ENCODE measurements at regions not wholly inside any gene's neighbourhood (a gene's known extent, or its start where the extent isn't known, plus 50 kb on each side); places are given as distances from the start of the nearest gene placed in this dataset.

- Histone ChIP-seq H3K27me3 (ENCODE audit: insufficient read depth) (no peaks in the 10 kb centered on the region), H3K4me2 (no peak overlapping the region), H2AFZ (ENCODE audit: low read depth) (no peak overlapping the region), H3K4me3 (ENCODE audit: low read depth in 2 of 2, low read length in 1 of 2) (no peak overlapping the region), H3K9me2 (no peaks in the 10 kb centered on the region), H3K9ac (no peak overlapping the region), H3K79me2 (ENCODE audit: insufficient read depth) (no peaks in the 10 kb centered on the region), H3F3A (replicated peaks; ENCODE audit: insufficient read depth) (no peaks in the 10 kb centered on the region), H3K27ac (ENCODE audit: low read depth in 2 of 2, low read length in 1 of 2) (peak overlapping the region in 1 of 2 experiments; percentile 89; a peak in 2 of 4 replicates), H3K36me3 (replicated peaks in 1 of 2; ENCODE audit: control insufficient read depth in 1 of 2, insufficient read depth in 2 of 2, low read length in 1 of 2) (no peaks in the 10 kb centered on the region), H3K4me1 (ENCODE audit: control insufficient read depth in 1 of 2, insufficient read depth in 2 of 2, low read depth in 1 of 2, low read length in 1 of 2) (peaks cover 0 to 33% of the 10 kb centered on the region in 2 experiments; a peak in 1 of 4 replicates), H3K9me3 (no peaks in the 10 kb centered on the region), H4K20me1 (ENCODE audit: insufficient read depth) (no peaks in the 10 kb centered on the region)
- WGBS (ENCODE audit: low lambda C conversion rate), result 39% methylated on average over 9 of the region's 9 CpGs
- TF ChIP-seq NRF1 (IDR thresholded peaks at IDR 0.05; ENCODE audit: low read depth, low read length) (no peak), FOXM1 (IDR thresholded peaks at IDR 0.05; ENCODE audit: low read depth) (no peak), IRF3 (IDR thresholded peaks at IDR 0.05; ENCODE audit: low read depth, low read length) (no peak), MAX (IDR thresholded peaks at IDR 0.05; ENCODE audit: low read depth) (no peak), FOSL2 (IDR thresholded peaks at IDR 0.05; ENCODE audit: borderline replicate concordance, low read depth) (no peak), TCF12 (IDR thresholded peaks at IDR 0.05) (no peak), USF2 (IDR thresholded peaks at IDR 0.05; ENCODE audit: borderline replicate concordance, low read depth, low read length) (no peak), FOXJ3 (CRISPR knock-in tag; IDR thresholded peaks at IDR 0.05) (no peak), ELF1 (IDR thresholded peaks at IDR 0.05) (no peak), ZBTB33 (IDR thresholded peaks at IDR 0.05; ENCODE audit: borderline replicate concordance, low read depth) (no peak)
- CTCF ChIA-PET, result interaction anchor here (0.9 to 1.9 kb wide), 10 partner anchors 15 to 255 kb away, joined by 3 to 6 read pairs (median 5); no protein-coding TSS in a partner anchor
- no peak for DNase-seq
- POLR2A ChIA-PET, result no interaction called here
Measured at GRCh38 chr3:10599444-10599843, 94.1 kb upstream of the ATP2B2 start.

- Histone ChIP-seq H3K4me2 (no peak overlapping the region), H3K9me2 (no peaks in the 10 kb centered on the region), H3K4me1 (ENCODE audit: control insufficient read depth in 1 of 2, insufficient read depth in 2 of 2, low read depth in 1 of 2, low read length in 1 of 2) (peaks cover 0 to 33% of the 10 kb centered on the region in 2 experiments; a peak in 1 of 4 replicates), H3K79me2 (ENCODE audit: insufficient read depth) (no peaks in the 10 kb centered on the region), H3K27me3 (ENCODE audit: insufficient read depth) (no peaks in the 10 kb centered on the region), H3K9ac (no peak overlapping the region), H2AFZ (ENCODE audit: low read depth) (no peak overlapping the region), H4K20me1 (ENCODE audit: insufficient read depth) (no peaks in the 10 kb centered on the region), H3K9me3 (no peaks in the 10 kb centered on the region), H3K36me3 (replicated peaks in 1 of 2; ENCODE audit: control insufficient read depth in 1 of 2, insufficient read depth in 2 of 2, low read length in 1 of 2) (no peaks in the 10 kb centered on the region), H3K27ac (ENCODE audit: low read depth in 2 of 2, low read length in 1 of 2) (peak overlapping the region in 1 of 2 experiments; percentile 89; a peak in 2 of 4 replicates), H3K4me3 (ENCODE audit: low read depth in 2 of 2, low read length in 1 of 2) (no peak overlapping the region), H3F3A (replicated peaks; ENCODE audit: insufficient read depth) (no peaks in the 10 kb centered on the region)
- ChIA-PET CTCF (interaction anchor here (0.9 to 1.9 kb wide), 6 partner anchors 14 to 139 kb away, joined by 3 to 6 read pairs (median 4); no protein-coding TSS in a partner anchor), POLR2A (interaction anchor here (0.6 kb wide), 1 partner anchor 115 kb away, joined by 3 read pairs; no protein-coding TSS in a partner anchor)
- peak; percentile 83 for DNase-seq
- WGBS (ENCODE audit: low lambda C conversion rate), result 7% methylated on average over 7 of the region's 8 CpGs
- peak; percentile 27 for TF ChIP-seq CHD2 (IDR thresholded peaks at IDR 0.05; ENCODE audit: low read length, partially characterized antibody)
- no peak for TF ChIP-seq PBX3 (IDR thresholded peaks at IDR 0.05)
- no peak for TF ChIP-seq NFIC (IDR thresholded peaks at IDR 0.05; ENCODE audit: borderline replicate concordance)
- TF ChIP-seq YY1 (IDR thresholded peaks at IDR 0.05; ENCODE audit: low read depth), result no peak
- no peak for TF ChIP-seq SIN3A (IDR thresholded peaks at IDR 0.05; ENCODE audit: borderline replicate concordance, low read depth, low read length)
- TF ChIP-seq GATA2 (CRISPR knock-in tag; IDR thresholded peaks at IDR 0.05), result peak; percentile 95
- no peak for TF ChIP-seq TCF12 (IDR thresholded peaks at IDR 0.05)
- peak in 1 of 2 experiments; percentile 75; a peak in 2 of 4 replicates for TF ChIP-seq EP300 (IDR thresholded peaks at IDR 0.05; ENCODE audit: borderline replicate concordance in 1 of 2, low read depth in 1 of 2, low read length in 1 of 2)
- TF ChIP-seq RCOR1 (IDR thresholded peaks at IDR 0.05; ENCODE audit: low read length), result peak; percentile 72
- TF ChIP-seq USF2 (IDR thresholded peaks at IDR 0.05; ENCODE audit: borderline replicate concordance, low read depth, low read length), result no peak
- TF ChIP-seq RAD21 (IDR thresholded peaks at IDR 0.05; ENCODE audit: low read length), result peak; percentile 37
- TF ChIP-seq MXI1 (IDR thresholded peaks at IDR 0.05; ENCODE audit: low read depth, low read length), result peak; percentile 53; the same call in 1 of the 2 replicates
Measured at GRCh38 chr3:10600296-10600714, 94.9 kb upstream of the ATP2B2 start.
